K562 (cell line): ENCODE measurements at regions not wholly inside any gene's neighbourhood (a gene's known extent, or its start where the extent isn't known, plus 50 kb on each side); places are given as distances from the start of the nearest gene placed in this dataset.

Source experiments
- CEBPB ChIP-seq: fragments of 450-650 bp; IDR thresholded peaks from 2 replicates; pipeline ENCODE4 v1.6.1; 2016; ENCODE audit warnings: missing genetic modification characterization, missing compliant biosample characterization
- HINFP ChIP-seq: fragments of 450-650 bp; conservative IDR thresholded peaks from 2 replicates; pipeline ENCODE4 v1.6.1; 2016; ENCODE audit warnings: missing genetic modification characterization, low read depth, mild to moderate bottlenecking, control low read depth, missing compliant biosample characterization
- HOMEZ ChIP-seq: fragments of 250-450 bp; sonication (Bioruptor Pico); IDR thresholded peaks from 2 replicates; pipeline ENCODE4 v1.4.0; 2020; ENCODE audit warnings: mild to moderate bottlenecking, moderate library complexity
- PRDM10 ChIP-seq: fragments of 450-650 bp; IDR thresholded peaks from 2 replicates; pipeline ENCODE4 v1.6.1; 2018; ENCODE audit not compliant: partially characterized antibody
- STAT5B ChIP-seq: fragments of 250-450 bp; sonication (Bioruptor Pico); IDR thresholded peaks from 2 replicates; pipeline ENCODE4 v1.8.0; 2021; ENCODE audit warnings: mild to moderate bottlenecking, inconsistent platforms
- TEAD2 ChIP-seq: fragments of 450-650 bp; IDR thresholded peaks from 2 replicates; pipeline ENCODE4 v1.6.1; 2016; ENCODE audit warnings: missing genetic modification characterization, control low read depth, missing compliant biosample characterization
- TRIM28 ChIP-seq: fragments of 450-650 bp; IDR thresholded peaks from 2 replicates; pipeline ENCODE4 v1.6.1; 2017
- ZNF780A ChIP-seq: fragments of 250-450 bp; sonication (Bioruptor Pico); IDR thresholded peaks from 2 replicates; pipeline ENCODE4 v1.5.0; 2021; ENCODE audit warnings: mild to moderate bottlenecking
- TF ChIP-seq, protein P1 (sequence below), 2 experiments: fragments of 450-650 bp; IDR thresholded peaks; 2 replicates each; pipeline ENCODE4 v1.6.1; 2016; ENCODE audit warnings: mild to moderate bottlenecking in 2 of 2, borderline replicate concordance in 1 of 2, low read depth in 1 of 2, moderate library complexity in 1 of 2
- TF ChIP-seq, protein P2 (sequence below): fragments of 250-450 bp; sonication (Bioruptor Pico); IDR thresholded peaks from 2 replicates; pipeline ENCODE4 v1.8.0; 2022; ENCODE audit warnings: inconsistent platforms, mild to moderate bottlenecking, moderate library complexity, borderline replicate concordance

DNA sequence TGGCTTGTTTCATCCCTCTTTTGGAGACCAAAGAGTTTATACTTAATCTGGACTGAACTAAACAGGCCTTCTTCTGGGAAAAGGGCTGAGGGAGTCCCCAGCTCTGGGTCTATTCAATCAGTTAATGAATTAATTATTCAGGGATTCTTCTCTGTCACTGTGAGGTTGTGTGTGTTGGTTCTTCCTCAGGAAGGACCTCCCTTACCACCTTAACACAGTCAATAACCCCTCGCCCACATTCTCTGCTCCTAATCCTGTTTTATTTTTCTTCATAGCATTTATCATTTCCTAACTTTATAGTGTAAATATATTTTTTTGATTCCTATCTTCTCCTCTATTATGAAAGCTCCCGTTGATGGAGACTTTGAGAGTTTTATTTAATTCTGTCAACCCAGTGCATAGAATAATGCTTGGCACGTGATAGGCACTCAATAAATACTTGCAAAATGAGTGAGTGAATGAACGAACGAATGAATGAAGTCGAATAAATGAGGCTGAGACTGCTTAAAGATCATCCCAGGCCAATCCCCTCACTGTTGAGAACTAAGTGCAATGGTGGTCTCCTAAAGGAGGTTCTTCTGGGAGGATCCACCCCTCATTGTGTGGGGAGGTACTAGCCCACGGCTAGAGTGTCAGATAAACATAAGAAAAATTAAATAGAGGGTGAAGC lies 179.6 kb upstream of the JARID2 start (continued):
- no peak for TF ChIP-seq TRIM28
- peak; percentile 82 for TF ChIP-seq PRDM10
- TF ChIP-seq HINFP, result no peak
- no peak for TF ChIP-seq CEBPB (tag)
- no peak for TF ChIP-seq STAT5B
- TF ChIP-seq HOMEZ, result no peak
- TF ChIP-seq, protein P1, sequence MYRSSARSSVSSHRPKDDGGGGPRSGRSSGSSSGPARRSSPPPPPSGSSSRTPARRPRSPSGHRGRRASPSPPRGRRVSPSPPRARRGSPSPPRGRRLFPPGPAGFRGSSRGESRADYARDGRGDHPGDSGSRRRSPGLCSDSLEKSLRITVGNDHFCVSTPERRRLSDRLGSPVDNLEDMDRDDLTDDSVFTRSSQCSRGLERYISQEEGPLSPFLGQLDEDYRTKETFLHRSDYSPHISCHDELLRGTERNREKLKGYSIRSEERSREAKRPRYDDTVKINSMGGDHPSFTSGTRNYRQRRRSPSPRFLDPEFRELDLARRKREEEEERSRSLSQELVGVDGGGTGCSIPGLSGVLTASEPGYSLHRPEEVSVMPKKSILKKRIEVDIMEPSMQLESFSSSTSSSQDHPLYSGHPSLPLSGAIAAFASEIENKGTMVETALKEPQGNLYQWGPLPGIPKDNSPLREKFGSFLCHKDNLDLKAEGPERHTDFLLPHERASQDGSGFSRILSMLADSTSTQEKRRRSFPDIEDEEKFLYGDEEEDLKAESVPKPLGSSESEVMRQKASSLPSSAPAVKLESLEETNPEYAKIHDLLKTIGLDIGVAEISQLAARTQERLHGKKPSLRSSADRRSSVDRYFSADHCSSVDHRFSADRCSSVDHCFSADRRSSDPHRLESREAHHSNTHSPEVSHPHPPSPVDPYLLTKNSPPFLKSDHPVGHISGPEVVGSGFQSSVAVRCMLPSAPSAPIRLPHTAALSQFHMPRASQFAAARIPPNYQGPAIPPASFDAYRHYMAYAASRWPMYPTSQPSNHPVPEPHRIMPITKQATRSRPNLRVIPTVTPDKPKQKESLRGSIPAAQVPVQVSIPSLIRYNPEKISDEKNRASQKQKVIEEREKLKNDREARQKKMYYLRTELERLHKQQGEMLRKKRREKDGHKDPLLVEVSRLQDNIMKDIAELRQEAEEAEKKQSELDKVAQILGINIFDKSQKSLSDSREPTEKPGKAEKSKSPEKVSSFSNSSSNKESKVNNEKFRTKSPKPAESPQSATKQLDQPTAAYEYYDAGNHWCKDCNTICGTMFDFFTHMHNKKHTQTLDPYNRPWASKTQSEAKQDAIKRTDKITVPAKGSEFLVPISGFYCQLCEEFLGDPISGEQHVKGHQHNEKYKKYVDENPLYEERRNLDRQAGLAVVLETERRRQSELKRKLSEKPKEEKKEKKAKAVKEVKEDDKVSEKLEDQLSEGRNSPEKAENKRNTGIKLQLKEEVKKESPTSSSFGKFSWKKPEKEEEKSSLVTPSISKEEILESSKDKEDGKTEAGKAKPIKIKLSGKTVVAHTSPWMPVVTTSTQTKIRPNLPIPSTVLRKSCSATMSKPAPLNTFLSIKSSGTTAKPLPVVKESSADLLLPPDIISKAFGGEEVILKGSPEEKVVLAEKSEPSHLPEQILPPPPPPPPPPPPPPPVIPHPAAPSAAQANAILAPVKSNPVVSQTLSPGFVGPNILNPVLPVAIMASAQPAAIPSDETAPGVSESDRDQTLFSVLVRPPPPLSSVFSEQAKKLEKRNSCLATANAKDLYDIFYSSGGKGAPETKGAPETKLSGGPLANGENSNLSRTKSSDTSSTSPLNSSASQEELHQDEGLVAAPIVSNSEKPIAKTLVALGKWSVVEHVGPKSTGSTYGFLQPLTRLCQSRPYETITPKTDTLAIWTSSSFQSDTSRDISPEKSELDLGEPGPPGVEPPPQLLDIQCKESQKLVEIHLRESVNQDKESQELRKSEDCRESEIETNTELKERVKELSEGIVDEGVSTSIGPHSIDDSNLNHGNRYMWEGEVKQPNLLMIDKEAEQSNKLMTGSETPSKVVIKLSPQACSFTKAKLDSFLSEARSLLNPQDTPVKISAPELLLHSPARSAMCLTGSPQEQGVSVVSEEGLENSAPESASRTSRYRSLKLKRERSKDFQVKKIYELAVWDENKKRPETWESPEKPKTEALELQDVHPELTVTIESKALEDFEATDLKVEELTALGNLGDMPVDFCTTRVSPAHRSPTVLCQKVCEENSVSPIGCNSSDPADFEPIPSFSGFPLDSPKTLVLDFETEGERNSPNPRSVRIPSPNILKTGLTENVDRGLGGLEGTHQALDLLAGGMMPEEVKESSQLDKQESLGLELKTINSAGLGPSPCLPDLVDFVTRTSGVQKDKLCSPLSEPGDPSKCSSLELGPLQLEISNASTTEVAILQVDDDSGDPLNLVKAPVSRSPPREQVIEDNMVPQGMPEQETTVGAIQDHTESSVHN (IDR thresholded peaks at IDR 0.05; ENCODE audit: borderline replicate concordance in 1 of 2, low read depth in 1 of 2), result no peak
- TF ChIP-seq TEAD2, result 0 out of 2 replicates have a peak, but pooled peaks have one; percentile 51
- TF ChIP-seq, protein P2, sequence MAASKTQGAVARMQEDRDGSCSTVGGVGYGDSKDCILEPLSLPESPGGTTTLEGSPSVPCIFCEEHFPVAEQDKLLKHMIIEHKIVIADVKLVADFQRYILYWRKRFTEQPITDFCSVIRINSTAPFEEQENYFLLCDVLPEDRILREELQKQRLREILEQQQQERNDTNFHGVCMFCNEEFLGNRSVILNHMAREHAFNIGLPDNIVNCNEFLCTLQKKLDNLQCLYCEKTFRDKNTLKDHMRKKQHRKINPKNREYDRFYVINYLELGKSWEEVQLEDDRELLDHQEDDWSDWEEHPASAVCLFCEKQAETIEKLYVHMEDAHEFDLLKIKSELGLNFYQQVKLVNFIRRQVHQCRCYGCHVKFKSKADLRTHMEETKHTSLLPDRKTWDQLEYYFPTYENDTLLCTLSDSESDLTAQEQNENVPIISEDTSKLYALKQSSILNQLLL, result no peak
- TF ChIP-seq ZNF780A, result no peak
